Chondrocyte (in vitro differentiated cells): ENCODE measurements at regions not wholly inside any gene's neighbourhood (a gene's known extent, or its start where the extent isn't known, plus 50 kb on each side); places are given as distances from the start of the nearest gene placed in this dataset.

ENCODE experiments used
- DNase-seq: peaks from one replicate; pipeline ENCODE4 v3.0.0; 2021; ENCODE audit warnings: mixed read lengths, low spot score
- H3K27ac Mint-ChIP-seq: one replicate; pipeline ENCODE4 v1.8.0; 2021; ENCODE audit warnings: mild to moderate bottlenecking, moderate library complexity, mixed read lengths; ENCODE audit not compliant: unreplicated experiment
- H3K27me3 Mint-ChIP-seq: 2 replicates; pipeline ENCODE4 v1.8.0; 2021; ENCODE audit warnings: low read depth, mixed read lengths
- H3K36me3 Mint-ChIP-seq: 2 replicates; pipeline ENCODE4 v1.8.0; 2021; ENCODE audit warnings: low read depth, mixed read lengths
- H3K4me1 Mint-ChIP-seq: 2 replicates; pipeline ENCODE4 v1.8.0; 2021; ENCODE audit warnings: low read depth, mild to moderate bottlenecking, mixed read lengths
- H3K4me3 Mint-ChIP-seq: one replicate; pipeline ENCODE4 v1.8.0; 2021; ENCODE audit warnings: mild to moderate bottlenecking, moderate library complexity, mixed read lengths; ENCODE audit not compliant: unreplicated experiment
- H3K9me3 Mint-ChIP-seq: 2 replicates; pipeline ENCODE4 v1.8.0; 2021; ENCODE audit warnings: low read depth, mixed read lengths
- TF ChIP-seq, protein P1 (sequence below): fragments of 200-600 bp; sonication (generic); IDR thresholded peaks from 2 replicates; pipeline ENCODE4 v1.5.0; 2021; ENCODE audit warnings: antibody characterized with exemption, mild to moderate bottlenecking, moderate library complexity

DNA sequence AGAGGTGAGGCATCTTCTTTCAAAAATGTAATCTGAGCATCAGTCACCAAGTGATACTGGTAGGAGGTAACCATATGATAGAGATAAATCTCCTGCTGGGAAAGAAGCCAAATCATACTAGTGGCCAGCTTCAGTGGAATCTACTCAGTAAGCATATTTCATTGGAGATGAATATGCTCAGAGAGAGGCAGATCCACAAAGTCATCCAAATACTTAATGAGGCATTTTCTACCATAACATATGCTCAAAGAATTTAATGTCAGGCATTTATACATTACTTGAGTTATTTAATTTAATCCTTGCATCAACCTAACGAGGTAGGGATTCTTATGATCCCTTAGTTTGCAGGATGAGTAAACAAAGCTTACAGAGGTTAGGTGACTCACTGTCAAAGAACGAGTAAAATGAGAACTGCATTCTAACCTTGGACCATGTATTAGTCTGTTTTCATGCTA is 50.9 kb upstream of the DMRTA1 start:
- Mint-ChIP-seq H3K27me3 (no peaks in the 10 kb centered on the region), H3K4me3 (no peak overlapping the region), H3K36me3 (peaks cover 5% of the 10 kb centered on the region), H3K27ac (peak overlapping the region; percentile 65), H3K9me3 (peaks cover 8% of the 10 kb centered on the region), H3K4me1 (peaks cover 38% of the 10 kb centered on the region)
- TF ChIP-seq, protein P1, sequence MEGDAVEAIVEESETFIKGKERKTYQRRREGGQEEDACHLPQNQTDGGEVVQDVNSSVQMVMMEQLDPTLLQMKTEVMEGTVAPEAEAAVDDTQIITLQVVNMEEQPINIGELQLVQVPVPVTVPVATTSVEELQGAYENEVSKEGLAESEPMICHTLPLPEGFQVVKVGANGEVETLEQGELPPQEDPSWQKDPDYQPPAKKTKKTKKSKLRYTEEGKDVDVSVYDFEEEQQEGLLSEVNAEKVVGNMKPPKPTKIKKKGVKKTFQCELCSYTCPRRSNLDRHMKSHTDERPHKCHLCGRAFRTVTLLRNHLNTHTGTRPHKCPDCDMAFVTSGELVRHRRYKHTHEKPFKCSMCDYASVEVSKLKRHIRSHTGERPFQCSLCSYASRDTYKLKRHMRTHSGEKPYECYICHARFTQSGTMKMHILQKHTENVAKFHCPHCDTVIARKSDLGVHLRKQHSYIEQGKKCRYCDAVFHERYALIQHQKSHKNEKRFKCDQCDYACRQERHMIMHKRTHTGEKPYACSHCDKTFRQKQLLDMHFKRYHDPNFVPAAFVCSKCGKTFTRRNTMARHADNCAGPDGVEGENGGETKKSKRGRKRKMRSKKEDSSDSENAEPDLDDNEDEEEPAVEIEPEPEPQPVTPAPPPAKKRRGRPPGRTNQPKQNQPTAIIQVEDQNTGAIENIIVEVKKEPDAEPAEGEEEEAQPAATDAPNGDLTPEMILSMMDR = no peak
- DNase-seq = no peak
